ENCODE measurements at regions not wholly inside any gene's neighbourhood (a gene's known extent, or its start where the extent isn't known, plus 50 kb on each side); places are given as distances from the start of the nearest gene placed in this dataset.
"Not testable (repeated sequence)": the region's sequence is repeated elsewhere in the genome, so short reads cannot be mapped to it uniquely, and the experiment has no call there.

DNA sequence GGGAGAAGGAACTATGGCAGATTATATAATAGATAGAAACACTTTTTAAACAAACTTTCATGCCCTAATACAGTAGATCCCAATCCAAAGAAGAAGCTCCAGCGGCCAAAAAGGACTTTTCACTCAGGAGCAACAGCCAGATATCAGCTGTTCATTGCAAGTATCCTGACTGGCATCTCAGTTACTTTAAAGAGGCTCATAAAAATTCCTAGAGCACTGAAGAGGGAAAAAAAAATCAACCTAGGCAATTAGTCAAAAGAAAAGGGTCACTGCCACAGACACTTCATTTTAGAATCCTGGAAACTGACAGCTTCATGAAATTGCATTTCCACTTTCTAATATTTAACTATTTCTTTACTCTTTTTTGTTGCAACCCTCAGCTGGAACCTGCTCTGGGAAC, 170.6 kb upstream of the SOX6 start:
- no peak for DNase-seq

DNA sequence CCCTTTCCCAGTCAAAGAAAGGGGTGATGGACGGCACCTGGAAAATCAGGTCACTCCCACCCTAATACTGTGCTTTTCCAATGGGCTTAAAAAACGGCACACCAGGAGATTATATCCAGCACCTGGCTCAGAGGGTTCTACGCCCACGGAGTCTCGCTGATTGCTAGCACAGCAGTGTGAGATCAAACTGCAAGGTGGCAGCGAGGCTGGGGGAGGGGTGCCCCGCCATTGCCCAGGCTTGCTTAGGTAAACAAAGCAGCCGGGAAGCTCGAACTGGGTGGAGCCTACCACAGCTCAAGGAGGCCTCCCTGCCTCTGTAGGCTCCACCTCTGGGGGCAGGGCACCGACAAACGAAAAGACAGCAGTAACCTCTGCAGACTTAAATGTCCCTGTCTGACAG, 164.4 kb upstream of the SOX6 start:
- peak; percentile 3 for DNase-seq

DNA sequence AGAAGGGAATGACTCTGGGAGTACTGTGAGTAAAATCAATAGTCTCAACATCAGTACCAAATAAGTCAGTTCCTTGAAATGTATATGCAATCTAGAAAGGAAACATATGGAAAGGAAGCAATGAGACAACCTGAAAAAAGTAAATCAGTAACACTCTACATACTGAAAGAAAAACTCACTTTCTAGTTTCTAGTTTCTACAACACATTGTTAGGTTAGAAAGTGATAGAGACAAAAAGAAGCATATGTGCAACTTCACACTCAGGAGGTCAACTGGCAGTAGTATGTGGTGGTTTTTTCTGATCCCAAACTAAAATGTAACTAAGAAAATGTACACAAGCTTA, 156.5 kb upstream of the SOX6 start:
- no peak for DNase-seq

DNA sequence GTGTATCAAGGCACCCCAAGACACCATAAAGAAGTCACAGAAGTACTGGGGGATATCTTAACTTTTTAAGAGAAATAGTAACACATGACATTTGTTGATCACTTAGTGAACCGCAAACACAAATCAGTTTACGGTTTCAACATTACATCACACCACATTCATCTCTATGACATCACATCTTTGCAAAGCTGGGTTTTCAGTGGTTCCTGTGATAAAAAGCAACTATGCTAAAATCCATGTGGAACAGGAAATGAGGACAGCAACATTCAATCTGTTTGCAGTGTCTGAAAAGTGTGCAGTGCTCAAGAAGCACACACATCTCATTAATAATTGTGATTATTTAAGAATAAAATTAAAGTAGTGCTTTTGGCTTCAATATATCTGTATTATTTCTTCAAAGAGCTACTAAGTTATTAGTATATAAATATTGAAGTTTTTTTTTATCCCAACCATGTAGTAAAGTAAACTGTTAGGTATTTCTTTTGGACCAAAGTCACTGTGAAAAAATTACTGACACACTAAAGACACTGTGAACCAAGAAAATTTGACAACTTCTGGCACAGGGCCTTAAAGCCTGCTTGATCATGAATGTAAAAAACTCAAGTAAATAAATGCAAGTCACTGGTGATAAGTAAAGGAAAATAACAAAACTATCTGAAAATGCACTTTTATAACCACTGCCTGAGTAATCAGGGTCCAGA, 156.0 kb upstream of the SOX6 start:
- DNase-seq, result no peak

DNA sequence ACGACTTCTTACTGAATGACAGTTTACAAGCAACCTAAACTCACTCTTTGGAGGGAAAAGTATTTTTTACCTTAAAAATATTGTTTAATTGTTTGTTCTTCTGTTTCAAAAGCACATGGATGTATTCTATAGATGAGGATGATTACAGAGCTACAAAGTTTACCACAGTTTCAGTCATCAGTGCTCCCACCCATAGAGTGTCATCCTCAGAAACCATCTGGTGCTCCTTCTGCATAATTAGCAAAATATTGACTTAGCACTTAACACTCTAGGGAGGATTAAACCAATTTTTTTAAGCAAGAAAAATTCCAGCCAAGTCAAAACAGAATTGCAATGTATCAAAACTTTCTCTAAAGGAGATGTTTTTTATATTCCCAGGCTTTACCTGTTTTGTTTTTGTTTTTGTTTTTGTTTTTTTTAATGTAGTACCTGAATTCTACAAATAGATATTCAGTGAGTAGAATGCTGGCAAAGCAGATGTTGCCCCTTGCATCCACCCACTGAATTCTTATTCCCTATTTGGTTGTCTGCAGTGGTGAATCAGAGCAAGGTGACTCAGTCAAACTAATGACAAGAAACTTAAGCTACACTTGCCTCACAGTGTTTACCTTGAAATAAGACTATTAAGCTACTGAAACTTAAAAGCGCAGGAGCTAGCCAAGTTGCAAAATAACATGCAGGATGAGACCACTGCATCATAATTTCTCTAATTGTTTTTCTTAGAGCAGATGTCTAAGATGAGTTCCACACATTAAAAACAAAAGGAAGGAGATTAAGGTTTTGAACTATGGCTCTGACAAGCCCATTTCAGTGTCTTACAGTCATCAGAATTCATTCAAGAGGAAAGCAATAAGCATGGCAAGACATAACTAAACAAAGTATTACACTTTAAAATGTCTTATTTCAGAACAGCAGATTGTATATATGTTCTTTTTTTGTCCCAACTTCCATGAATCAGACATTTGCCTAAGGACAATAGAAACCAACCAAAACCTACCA, 155.1 kb upstream of the SOX6 start:
- no peak for DNase-seq

DNA sequence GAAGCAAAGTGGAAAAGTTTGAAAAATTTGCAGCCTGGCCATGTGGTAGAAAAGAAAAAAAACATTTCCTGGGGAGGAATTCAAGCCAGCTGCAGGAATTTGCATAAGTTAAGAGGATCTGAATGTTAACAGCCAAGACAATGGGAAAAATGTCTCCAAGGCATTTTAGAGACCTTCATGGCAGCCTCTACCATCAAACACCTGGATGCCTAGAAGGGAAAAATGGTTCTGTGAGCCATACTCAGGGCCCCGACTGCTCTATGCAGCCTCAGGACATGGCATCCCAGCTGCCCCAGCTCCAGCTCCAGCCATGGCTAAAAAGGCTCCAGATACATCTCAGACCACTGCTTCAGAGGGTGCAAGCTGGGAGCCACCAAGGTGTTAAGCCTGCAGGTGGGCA, 149.1 kb upstream of the SOX6 start:
- no peak for DNase-seq

DNA sequence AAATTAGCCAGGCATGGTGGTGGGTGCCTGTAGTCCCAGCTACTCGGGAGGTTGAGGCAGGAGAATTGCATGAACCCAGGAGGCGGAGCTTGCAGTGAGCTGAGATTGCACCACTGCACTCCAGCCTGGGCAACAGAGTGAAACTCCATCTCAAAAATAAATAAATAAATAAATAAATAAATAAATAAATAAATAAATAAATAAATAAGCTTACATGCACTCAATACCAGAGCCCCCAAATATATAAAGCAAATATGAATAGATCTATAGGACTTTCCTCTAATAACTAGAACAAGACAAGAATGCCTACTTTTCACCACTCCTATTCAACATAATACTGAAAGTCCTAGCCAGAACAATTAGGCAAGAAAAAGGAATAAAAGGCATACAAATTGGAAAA, 147.5 kb upstream of the SOX6 start:
- DNase-seq, result not testable (repeated sequence)

DNA sequence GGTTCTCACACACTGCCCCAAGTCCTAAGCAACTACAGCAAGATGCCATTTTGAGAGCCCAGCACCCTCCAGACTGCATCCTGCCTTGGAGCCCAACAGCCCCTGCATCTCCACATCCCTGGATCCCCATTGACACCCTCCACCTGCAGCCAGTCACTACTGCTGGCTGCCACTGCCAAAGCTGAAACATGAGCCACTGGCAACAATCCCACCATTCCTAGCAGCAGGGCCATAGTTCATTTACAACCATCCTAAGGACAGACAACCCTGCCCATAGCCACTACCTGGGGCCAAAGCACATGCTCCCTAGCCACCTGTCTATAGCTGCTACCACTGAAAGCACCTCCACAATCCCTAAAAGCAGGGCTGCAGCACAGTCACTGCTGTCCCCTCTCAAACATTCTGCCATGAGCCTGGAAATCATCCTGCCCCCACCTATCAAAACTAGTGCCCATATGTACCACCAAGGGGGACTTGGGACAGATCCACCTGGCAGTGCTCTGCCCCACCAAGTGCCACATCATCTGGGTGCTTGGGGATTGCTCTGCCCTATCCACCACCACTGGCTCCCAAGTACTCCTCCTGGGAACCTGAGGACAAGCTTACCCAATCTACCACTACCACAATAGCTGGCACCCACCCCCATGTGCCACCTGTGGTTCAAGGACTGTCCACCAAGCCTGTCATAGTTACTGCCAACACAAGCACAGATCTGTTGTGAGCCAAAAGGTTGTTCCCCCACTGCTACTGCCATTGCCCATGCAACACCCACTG, 138.8 kb upstream of the SOX6 start:
- no peak for DNase-seq

DNA sequence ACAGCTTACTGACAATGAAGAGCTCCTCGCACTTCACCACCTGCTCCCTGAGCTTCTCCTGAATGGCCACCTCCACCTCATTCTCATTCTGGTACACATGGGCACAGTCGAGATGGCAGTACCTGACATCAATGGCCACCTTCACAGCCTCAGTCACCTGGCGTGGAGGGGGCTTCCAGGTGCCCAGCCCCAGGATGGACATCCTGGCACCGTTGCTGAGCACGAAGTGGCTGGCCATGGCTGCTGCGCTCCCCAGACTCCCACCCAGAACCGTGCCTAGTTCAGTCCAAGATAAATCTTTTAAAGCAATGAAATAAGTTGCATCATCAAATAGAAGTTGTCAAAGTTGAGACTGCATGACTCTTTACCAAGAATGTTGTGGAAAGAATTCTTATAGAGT, 128.1 kb upstream of the SOX6 start:
- DNase-seq, result no peak

DNA sequence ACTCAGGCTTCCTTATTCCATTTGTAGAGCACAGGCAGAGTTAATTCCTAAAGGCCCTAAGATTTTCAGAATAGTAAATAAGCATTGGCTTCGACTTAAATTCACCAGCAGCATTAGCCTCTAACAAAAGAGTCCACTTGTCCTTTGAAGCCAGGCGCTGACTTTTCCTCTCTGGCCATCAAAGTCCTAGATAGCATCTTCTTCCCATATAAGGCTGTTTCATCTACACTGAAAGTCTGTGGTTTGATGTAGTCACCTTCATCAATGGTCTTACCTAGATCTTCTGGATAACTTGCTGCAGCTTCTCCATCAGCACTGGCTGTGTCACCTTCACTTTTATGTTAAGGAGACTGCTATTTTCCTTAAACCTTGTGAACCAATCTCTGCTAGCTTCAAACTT, 118.3 kb upstream of the SOX6 start:
- no peak for DNase-seq

DNA sequence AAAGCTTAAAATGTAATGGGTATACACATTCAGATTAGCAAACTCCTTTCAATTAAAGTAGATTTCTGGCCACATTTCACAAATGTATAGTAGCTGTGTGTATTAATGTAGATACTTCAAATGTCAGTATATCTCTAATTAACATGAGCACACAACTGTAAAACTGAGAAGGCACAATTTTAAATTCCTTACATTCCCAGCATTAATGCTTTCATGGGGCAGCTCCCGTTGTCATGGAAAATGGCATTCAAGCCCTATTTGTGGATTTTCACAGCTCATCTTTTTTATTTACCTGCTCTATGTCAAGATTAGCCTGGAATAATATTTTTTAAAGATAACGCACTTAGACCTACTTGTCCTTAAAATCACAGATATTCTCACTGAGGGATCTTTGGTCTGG, 113.6 kb upstream of the SOX6 start:
- no peak for DNase-seq

DNA sequence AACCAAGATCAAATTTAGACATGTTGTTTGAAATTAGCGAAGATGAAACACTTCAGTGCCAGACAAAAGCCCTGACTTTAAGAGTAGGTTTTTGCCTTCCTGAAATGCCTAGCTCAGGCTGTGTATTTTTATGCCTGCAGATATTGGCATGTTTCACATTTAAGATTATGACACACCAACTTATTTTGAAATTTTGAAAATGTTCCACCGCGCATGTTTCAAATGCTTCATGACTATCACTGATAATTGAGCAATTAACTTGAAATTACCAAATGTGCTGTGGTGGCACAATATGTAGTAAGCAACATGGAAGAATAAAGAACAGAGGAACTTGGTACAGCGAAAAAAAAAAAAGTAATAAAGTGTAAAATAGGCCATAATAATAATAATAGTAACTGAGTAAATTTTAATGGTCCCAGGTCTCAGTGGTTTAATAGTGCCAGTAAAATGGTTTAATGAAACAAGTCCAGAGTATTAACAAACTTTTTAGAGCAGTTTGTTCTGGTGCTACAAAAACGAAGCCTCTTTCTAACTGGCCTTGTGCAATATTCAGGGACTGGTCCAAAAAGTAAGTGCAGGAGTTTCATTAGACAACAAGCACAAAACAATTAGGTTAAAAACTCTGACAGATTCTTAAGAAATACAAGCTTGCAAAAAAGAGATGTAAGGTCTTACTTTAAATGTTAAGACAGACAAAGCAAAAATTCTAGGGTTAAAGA, 112.5 kb upstream of the SOX6 start:
- DNase-seq, result no peak

DNA sequence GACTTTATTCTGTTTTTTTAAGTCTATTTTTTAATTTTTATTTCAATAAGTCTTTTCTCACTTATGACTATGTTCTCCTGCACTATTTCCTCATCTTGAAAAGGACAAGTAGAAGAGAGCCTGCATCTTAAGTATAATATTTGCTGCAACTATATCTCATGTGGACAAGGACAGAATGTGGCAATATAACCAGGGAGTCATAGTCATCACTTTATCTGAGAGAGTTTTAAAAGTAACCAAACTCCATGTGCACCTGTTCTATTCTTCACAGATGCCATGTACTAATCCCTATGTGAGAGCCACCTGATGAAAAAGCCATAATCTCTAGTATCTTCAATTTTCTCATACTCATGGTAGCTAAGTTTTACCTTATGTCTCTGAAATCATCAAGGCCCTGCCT, 104.2 kb upstream of the SOX6 start:
- no peak for DNase-seq

DNA sequence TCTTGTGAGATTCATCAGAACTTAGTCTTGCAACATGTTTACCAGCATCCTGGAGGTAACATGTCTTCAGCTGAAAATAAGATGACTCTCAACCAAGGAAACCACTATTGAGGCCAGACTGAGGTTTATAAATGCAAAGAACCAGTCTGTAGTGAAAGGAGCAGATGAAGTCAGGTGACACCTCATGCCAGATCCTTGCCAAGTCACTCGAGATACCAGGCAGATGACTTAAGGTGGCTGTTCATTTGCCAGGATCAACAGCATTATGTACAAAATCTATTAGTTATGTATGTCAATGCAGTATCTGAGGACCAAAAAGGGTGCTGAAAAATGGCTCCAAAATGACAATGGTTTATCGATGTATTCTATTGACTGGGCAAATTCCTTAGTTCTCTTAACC, 100.0 kb upstream of the SOX6 start:
- no peak for DNase-seq

DNA sequence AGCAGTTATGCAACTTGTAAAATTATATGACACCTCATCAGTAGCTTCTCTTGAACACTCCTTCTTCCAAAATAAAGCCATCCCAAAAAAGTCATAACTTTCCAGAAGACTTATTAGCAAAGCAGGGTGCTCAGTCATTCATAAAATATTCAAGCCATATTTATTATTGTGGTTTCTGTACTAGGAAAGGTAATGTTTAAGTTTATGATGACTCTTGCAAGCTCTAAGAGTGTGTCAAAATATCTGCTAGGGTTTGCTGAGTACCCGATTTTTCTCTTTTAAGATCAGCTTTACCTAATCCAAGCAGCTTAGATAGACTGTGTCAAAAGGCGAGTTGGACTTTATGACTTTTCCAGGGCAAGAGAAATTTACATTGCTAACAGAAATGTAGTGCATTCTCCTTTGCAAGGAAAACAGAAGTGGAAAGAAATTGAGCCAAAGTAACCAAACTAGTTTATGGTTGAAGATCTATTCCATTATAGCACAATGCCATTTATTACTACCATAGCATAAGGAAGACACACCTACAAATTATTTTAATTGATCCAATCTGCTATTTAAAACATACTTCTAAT, 98.0 kb upstream of the SOX6 start:
- DNase-seq, result no peak

DNA sequence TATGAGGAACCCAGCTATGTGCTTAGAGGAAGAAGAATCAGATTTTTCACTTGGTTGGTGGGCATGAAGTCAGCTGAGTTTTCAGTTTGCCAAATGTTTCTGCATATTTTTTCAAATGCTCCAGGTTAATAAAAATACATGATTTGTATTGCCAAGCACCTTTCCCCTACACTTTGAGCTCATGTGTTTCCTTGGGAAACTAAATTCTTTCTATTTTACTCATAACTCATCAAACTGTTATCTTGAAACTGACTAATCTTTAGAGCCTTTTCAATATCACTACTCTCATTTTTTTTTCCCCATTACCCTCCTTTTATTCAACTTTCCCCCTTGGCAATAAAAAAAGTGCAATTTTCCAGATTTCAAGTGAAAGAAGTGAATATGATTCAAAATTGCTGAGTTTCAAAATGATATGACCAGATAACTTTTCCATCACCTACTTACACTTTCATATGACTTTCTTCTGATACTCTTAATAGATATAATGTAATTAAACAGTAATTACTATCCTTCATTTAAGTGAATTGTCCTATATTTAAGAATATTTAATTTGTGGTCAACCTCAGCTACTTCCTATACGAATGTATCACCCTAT, 91.9 kb upstream of the SOX6 start:
- DNase-seq, result no peak

DNA sequence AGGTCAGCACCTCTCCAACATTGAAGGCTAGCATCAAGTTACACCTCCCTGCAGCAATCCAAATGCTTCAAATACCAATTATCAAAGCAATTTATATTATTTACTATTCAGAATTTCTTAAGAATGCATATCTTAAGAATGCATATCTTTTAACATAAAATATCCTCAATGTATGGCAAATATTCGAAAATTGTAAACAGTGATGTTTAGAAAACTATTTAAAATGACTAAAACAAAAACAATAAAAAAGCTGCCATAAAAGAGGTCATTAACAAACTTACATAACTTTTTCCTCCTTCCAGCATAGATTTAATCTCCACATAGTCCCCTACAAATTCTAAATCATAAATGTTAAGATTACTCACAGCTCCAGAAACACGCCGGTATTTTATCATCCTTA, 85.1 kb upstream of the SOX6 start:
- no peak for DNase-seq

DNA sequence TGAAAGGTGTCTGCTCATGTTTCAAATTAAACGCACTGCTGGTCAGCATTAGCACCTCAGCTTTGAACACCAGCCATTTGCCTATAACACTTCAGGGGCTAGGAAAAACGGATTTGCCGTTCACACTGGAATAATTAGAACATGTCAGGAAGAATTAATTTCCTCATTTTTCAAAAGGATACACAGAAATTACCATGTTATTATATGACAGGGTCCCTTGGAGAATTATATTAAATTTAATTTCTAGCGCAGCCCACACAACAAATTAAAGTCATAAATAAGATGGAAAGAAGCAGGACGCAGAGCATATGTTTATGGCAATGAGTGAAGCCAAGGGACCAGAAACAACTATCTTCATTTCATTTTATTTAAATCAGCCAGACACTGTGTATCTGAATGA, 83.8 kb upstream of the SOX6 start:
- DNase-seq, result no peak

DNA sequence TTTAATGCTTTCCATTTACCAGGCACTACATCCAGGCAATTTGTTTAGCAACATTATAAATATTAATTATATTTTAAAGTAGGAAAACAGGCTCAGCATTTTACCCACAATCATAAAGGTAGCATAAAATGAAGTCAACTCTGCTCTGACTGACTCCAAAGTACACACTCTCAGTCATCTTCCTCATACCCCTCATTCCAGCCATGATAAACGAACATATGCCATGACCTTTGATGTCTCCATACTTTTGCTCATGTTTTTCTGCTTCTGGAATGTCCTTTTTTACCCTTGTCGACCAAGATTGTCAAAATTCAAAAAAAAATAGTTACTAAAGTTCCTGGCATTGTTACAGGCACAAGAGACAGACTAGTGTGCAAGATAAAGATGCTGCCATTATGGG, 77.7 kb upstream of the SOX6 start:
- DNase-seq, result no peak

DNA sequence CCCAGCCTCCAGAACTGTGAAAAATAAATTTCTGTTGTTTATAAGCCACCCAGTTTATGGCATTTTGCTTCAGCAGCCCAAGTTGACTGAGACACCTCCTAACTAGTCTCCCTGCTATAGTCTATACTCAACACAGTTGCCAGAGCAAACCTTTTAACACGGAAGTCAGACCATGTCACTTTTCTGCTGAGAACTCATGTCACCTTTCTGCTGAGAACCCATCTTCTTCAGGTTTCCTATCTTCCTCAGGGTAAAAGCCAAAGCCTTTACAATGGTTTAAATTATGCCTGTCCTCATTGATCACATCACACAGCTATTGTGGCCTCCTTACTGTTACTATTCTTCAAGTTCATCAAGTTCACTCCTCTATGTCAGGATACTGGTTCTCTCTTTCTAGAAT, 74.3 kb upstream of the SOX6 start:
- DNase-seq, result no peak

DNA sequence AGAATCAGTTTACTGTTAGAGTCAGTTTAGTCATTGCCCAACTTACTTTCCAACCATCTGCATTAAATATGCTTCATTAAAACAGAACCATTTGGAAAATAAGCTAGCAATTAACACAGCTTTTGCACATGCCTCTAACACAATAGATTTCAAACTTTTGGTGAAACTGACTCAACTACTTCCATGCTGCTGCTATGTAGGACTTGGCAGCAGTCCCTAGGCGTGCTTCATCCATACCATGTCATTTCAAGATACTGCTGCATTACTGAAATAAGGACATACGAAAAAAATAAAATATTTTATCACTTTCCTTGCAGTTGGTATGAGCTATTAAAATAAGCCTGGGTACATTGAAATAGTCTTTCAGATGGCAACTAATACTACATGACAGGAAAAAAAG, 65.5 kb upstream of the SOX6 start:
- DNase-seq, result no peak

DNA sequence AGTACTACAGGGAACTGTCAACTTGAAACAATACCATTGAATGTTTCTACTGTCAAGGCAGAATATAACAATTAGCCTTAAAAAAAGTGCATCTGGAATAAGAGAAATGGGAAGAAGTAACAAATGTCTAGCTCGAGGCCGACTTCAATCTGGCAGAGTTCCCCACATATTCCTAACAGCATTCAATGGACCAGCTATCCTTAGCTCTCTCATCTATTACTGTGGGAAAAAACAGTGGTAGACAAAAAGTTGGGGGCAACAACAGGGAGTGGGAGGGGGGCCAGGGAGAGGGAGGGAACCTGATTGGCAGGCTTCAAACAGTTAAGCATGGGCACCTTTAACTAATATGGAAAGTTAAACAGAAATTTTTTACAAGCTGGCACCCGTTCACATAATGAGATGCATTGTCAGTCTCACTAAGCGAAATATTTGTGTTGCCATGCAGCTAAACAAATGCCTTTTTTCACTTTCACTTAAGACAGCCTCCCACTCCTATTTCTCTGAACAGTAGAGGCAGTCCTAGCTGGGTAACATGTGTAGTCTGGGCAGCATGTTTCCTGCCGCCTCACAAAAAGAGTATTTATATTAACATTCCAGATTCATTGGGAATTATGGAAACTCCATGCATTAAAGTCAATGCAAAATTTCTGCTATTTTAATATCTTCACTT, 62.2 kb upstream of the SOX6 start:
- DNase-seq, result no peak

Data from SHP77 treated with DMSO at 0.1 percent for 48 hours (cell line).